HepG2 (cell line): ENCODE measurements at regions not wholly inside any gene's neighbourhood (a gene's known extent, or its start where the extent isn't known, plus 50 kb on each side); places are given as distances from the start of the nearest gene placed in this dataset.

Experiments used
- ATAC-seq: fragments of 200-7000 bp; cut with Tn5 transposase; 3 replicates; pipeline ENCODE4 v1.9.1; 2020; ENCODE audit warnings: mild to moderate bottlenecking, moderate library complexity
- BruUV-seq: library from RNA; stranded (reverse); fragments of 400-500 nt; replicated peaks from 2 replicates; lab custom pipeline; 2021; lab: Mats Ljungman, UMichigan
- CTCF ChIA-PET: fragments of 300-600 bp; formaldehyde crosslinking; extraction: SDS; loops from one replicate; lab custom pipeline; 2021; ENCODE audit warnings: low total read pairs, inconsistent platforms, low intra/inter-chr PET ratio; lab: Yijun Ruan, JAX
- POLR2A ChIA-PET: fragments of 350-600 bp; sonication (Branson Sonifier 250); formaldehyde crosslinking; loops from one replicate; lab custom pipeline; 2020; ENCODE audit warnings: antibody characterized with exemption, inconsistent platforms; lab: Yijun Ruan, JAX
- DNase-seq: peaks from one replicate; pipeline ENCODE4 v3.0.0-alpha.2; 2015; ENCODE audit warnings: low spot score
- FAIRE-seq: peaks from 3 replicates; lab custom pipeline; 2011; peaks lifted over from hg19 to GRCh38; lab: Jason Lieb, UNC
- H2AFZ ChIP-seq: one replicate; pipeline ENCODE4 v1.6.1; 2011; ENCODE audit warnings: low read length, inconsistent platforms
- H3K27ac ChIP-seq: fragments of 300-600 bp; 3 replicates; pipeline ENCODE4 v1.8.0; 2011; ENCODE audit warnings: mixed run types, mild to moderate bottlenecking, mixed read lengths, low read length, inconsistent platforms; ENCODE audit not compliant: insufficient read depth; ENCODE audit errors: extremely low read length
- H3K27me3 ChIP-seq, 2 experiments: fragments of 200-600 bp in 1 of 2; 2 replicates in 1 of 2; 3 replicates in 1 of 2; pipeline versions ENCODE4 v1.6.0 to v1.8.0; 2011; ENCODE audit warnings: low read length in 2 of 2, mild to moderate bottlenecking in 2 of 2, moderate library complexity in 2 of 2, inconsistent platforms in 1 of 2; ENCODE audit not compliant: insufficient read depth in 2 of 2, control insufficient read depth in 1 of 2
- H3K36me3 ChIP-seq, 2 experiments: fragments of 200-600 bp in 1 of 2; replicated peaks in 1 of 2; 2 replicates in 1 of 2; 3 replicates in 1 of 2; pipeline versions ENCODE4 v1.5.1 to v1.8.0; 2011; ENCODE audit warnings: low read length in 2 of 2, inconsistent platforms in 1 of 2; ENCODE audit not compliant: insufficient read depth in 2 of 2, control insufficient read depth in 1 of 2
- H3K4me1 ChIP-seq: 2 replicates; pipeline ENCODE4 v1.5.1; 2012; ENCODE audit warnings: low read length, inconsistent platforms; ENCODE audit not compliant: insufficient read depth
- H3K4me2 ChIP-seq: 2 replicates; pipeline ENCODE4 v1.6.0; 2011; ENCODE audit warnings: low read depth, low read length, inconsistent platforms
- H3K4me3 ChIP-seq, 3 experiments: fragments of 200-600 bp in 1 of 3; sonication (generic), shearing (Covaris generic) in 1 of 3; replicated peaks in 1 of 3; 2 replicates each; pipeline ENCODE4 v1.5.1; 2011 to 2016; ENCODE audit warnings: low read length in 3 of 3, inconsistent platforms in 2 of 3, low read depth in 2 of 3, mild to moderate bottlenecking in 2 of 3, control low read depth in 1 of 3, mixed read lengths in 1 of 3; ENCODE audit not compliant: insufficient read depth in 1 of 3
- H3K79me2 ChIP-seq: one replicate; pipeline ENCODE4 v1.6.1; 2011; ENCODE audit warnings: low read length, inconsistent platforms; ENCODE audit not compliant: insufficient read depth
- H3K9ac ChIP-seq: 2 replicates; pipeline ENCODE4 v1.6.0; 2011; ENCODE audit warnings: mild to moderate bottlenecking, low read depth, low read length, inconsistent platforms; ENCODE audit not compliant: insufficient read depth
- H3K9me3 ChIP-seq: 2 replicates; pipeline ENCODE4 v1.5.1; 2012; ENCODE audit warnings: mild to moderate bottlenecking, low read length
- H4K20me1 ChIP-seq: 2 replicates; pipeline ENCODE4 v1.6.0; 2011; ENCODE audit warnings: inconsistent platforms, mild to moderate bottlenecking, low read length, moderate library complexity; ENCODE audit not compliant: insufficient read depth
- GFI1 ChIP-seq: sonication (generic); formaldehyde crosslinking; IDR thresholded peaks from 2 replicates; pipeline ENCODE4 v1.5.0; 2020; ENCODE audit warnings: missing genetic modification reagents, mild to moderate bottlenecking, borderline replicate concordance
- SNAPC4 ChIP-seq: sonication (generic); formaldehyde crosslinking; IDR thresholded peaks from 2 replicates; pipeline ENCODE4 v1.4.0; 2020; ENCODE audit warnings: mild to moderate bottlenecking, missing genetic modification reagents
- ZNF253 ChIP-seq: sonication (generic); formaldehyde crosslinking; IDR thresholded peaks from 2 replicates; pipeline ENCODE4 v1.8.0; 2022; ENCODE audit warnings: mild to moderate bottlenecking, missing genetic modification reagents, borderline replicate concordance
- WGBS: methylation state at CpG from one replicate; pipeline ENCODE4 v1.1.6; 2017; ENCODE audit warnings: low lambda C conversion rate; 5-methylcytosine and 5-hydroxymethylcytosine counted together
- in situ Hi-C: cut with HindIII; loops from 2 replicates; pipeline ENCODE4 v1.10.0; 2017; ENCODE audit warnings: low pct_unique_long_range_greater_than_20kb; ENCODE audit not compliant: extremely low pct_ligation_motif_present
- intact Hi-C: fragments of 100-400 bp; cut with micrococcal nuclease; formaldehyde crosslinking; loops from one replicate; pipeline ENCODE4 v1.10.0; 2022; ENCODE audit not compliant: unreplicated experiment
- TF ChIP-seq, protein P1 (sequence below): sonication (generic); formaldehyde crosslinking; IDR thresholded peaks from 2 replicates; pipeline ENCODE4 v1.8.0; 2022; ENCODE audit warnings: low read depth, missing genetic modification reagents

- intact Hi-C loops, result no loop called here
- FAIRE-seq, result no peak
- no peak for ATAC-seq
These were observed 205.0 kb upstream of the TET2 start for GRCh38 chr4:104941661-104942062.

More at GRCh38 chr4:104941661-104942062, 205.0 kb upstream of the TET2 start:
- Histone ChIP-seq H3K9me3 (no peaks in the 10 kb centered on the region), H3K79me2 (no peaks in the 10 kb centered on the region), H3K4me3 (no peak overlapping the region), H3K9ac (no peak overlapping the region), H4K20me1 (no peaks in the 10 kb centered on the region), H3K27me3 (no peaks in the 10 kb centered on the region), H3K4me2 (no peak overlapping the region), H3K4me1 (no peaks in the 10 kb centered on the region), H3K36me3 (no peaks in the 10 kb centered on the region), H3K27ac (no peak overlapping the region), H2AFZ (no peak overlapping the region)
- DNase-seq, result no peak
- POLR2A ChIA-PET, result no interaction called here
- WGBS, result 0% methylated on average over 1 of the region's 1 CpG
- BruUV-seq, result no TSS peak
- in situ Hi-C loops, result no loop called here
- CTCF ChIA-PET, result no interaction called here
- TF ChIP-seq GFI1, result no peak
- TF ChIP-seq SNAPC4 (CRISPR knock-in tag), result no peak
- TF ChIP-seq, protein P1, sequence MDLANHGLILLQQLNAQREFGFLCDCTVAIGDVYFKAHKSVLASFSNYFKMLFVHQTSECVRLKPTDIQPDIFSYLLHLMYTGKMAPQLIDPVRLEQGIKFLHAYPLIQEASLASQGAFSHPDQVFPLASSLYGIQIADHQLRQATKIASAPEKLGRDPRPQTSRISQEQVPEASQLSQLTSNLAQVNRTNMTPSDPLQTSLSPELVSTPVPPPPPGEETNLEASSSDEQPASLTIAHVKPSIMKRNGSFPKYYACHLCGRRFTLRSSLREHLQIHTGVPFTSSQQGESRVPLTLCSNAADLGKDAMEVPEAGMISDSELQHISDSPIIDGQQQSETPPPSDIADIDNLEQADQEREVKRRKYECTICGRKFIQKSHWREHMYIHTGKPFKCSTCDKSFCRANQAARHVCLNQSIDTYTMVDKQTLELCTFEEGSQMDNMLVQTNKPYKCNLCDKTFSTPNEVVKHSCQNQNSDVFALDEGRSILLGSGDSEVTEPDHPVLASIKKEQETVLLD (CRISPR knock-in tag), result no peak
- TF ChIP-seq ZNF253 (CRISPR knock-in tag), result no peak
